Activated CD8-positive, alpha-beta memory T cell treated with anti-CD3 and anti-CD28 coated beads, Interleukin-2, amount 50 U/mL, for 4 hours (primary cell): ENCODE measurements at regions not wholly inside any gene's neighbourhood (a gene's known extent, or its start where the extent isn't known, plus 50 kb on each side); places are given as distances from the start of the nearest gene placed in this dataset.

ENCODE experiments used
- DNase-seq: peaks from one replicate; pipeline ENCODE4 v3.0.0-alpha.2; 2020

DNA sequence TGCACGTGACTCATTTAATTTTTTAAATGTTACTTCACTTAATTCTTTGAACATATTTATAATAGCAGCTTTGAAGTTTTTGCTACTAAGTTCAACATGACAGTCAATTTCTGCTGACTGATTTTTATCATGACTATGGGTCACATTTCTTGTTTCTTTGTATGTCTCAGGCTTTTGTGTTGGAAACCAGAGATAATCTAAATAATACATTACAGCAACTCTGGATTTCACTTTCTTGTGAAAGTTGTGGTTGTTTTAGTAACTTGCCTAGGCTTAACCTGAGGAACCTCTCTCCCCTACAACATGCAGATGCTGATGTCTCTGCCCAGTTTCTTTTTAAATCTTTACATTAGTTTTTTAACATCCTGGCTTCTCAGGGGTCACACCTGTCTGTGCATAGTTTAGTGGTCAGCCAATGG is 180.8 kb downstream of the CCDC71L start:
- DNase-seq = no peak

DNA sequence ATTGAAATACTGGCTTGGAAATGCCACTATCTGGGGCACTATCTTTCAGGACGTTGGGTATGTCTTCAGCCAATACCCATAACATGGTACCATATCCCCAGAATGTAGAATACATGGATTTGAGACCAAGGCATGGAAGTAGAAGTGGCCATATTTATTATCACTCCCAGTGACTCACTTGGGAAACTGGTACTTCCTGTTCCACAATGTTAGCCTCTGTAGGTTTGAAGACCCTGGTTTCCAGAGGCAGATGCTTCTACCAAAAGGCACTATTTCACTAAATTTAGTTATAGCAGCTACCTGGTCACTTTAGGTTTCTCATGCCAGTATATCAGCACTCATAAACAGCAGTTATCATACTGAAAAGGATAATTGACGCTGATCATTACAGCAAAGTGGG is 184.2 kb downstream of the CCDC71L start:
- no peak for DNase-seq

DNA sequence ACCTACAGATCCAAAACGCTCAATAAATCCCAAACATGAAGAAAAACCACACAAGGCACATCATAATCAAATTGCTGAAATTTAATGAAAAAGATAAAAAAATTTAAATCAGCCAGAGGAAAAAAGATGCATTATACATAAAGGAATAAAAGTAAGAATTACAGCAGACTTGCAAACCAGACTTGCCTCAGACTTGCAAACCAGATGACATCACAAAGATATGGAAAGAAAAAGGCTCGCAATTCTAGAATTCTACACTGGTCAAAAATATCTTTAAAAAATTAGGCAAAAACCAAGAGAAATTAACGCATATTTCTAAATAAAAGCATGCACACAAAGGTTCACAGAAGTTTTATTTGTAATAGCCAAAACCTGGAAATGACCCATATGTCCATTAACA is 188.0 kb upstream of the NAMPT start:
- DNase-seq = no peak

DNA sequence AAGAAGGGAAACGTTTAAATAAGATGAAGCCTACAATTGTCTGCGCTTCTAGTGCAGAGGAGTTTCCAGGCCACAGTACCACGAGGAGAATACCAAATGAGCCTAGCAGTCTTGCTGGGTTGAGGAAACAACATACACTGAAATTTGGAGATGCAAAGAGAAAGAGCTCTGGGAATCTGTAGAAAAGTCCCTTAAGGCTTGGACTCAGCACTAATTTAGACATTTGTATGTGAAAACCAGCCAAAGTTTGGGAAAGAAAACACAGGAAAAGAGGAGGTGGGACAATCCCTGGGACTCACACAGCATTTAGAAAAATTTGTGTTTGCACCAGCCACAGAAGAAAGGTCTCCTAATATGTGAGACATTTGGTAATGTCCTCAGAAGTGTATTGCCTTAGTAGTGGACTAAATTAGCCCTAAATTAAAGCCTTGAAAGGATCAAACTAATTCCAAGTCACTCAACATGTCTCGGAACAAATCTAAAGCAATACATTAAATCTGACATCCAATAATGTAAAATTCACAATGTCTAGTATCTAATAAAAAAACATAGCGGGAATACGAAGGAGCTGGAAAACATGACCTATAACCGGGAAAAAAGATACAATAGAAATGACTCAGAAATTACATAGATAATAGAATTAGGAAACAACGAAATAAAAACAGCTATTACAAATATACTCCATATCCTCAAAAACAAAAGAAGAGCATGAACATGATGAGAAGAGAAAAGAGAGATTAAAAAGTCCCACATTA is 187.1 kb upstream of the NAMPT start:
- DNase-seq = no peak

DNA sequence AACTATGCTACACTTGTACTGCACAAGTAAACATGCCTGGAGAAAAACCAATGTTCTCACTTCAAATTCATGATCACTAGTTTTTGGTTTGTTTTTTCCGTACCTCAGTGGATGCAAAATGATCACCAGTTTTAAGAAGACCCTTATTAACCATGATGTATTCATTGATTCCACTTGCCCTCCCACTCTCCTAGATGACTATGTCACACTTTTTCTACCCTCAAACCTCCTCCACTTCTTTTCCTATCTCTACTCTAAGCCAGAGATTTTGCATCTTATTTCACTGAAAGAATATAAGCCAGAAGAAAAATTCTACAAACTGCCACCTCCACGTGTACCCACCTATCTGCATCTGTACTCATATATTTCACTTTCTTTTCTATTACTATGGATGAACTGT is 186.2 kb upstream of the NAMPT start:
- no peak for DNase-seq

DNA sequence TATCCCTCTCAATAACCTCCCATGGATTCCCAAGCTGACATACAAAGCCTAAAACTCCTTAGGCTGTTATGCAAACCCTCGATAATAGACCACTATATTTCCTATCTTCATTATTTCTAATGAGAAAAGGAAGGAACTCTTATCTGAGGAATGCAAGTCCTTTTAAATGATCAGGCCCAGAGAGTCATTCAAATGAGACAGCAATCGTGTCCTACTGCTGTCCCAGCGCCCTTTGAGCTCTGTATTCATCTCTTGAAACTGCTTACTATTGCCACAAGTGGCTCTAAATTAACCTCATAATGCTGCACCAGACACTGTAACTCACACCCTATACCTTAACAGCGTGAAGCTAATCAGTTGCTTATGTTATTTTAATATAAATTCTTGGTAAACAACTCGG is 182.1 kb upstream of the NAMPT start:
- DNase-seq = no peak

DNA sequence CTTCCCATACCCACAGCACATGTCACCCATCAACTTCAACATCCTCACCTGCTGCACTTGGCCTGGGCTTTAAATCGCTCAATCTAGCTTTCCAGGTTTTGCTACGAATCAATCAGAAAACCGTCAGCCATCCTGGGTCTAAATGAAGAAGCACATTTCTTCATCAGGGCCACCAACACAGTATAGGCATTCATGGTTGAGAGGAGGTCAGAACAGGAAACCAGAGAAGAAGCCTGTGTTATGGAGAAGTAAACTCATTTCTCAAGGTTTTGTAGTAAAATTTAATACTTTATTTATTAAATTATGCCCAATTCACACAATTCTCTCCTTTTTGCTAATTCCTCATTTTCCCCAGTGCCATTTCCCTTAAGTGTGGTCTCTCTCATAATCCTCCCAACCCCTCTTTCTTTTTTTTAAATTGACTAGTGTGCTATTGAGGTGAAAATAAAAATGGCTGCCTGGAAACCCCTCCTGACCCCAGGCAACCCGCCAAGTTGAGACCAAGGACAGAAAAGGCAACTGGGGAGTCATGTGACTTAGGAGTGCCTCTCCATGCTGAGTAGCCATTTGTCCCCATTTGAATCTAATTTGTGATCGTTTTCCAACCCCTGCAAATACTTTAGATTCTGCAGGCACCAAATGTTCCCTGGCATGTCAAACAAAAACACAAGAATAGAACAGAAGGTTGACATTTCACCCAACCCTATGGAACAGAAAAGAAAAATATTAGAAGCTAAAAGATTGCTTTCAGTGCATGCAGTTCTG is 181.1 kb upstream of the NAMPT start:
- no peak for DNase-seq

DNA sequence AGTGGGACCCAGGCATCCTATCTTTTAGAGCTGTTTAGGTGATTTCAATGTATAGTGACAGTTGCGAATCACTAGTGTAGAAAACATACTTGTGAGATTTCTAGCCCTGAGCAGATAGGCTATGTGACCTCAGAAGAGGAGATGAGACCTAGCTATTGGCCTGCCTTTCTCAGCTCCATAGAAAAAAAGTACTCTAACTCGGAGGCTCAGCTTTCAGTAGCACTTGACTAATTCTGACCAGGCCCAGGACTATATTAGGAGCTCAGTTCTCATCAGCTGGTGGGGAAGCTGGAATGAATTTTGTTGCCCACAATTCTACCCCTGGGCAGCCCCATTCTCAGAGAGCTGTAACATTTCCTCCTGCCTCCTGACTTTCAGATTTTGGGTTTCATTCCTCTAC is 179.9 kb upstream of the NAMPT start:
- no peak for DNase-seq

DNA sequence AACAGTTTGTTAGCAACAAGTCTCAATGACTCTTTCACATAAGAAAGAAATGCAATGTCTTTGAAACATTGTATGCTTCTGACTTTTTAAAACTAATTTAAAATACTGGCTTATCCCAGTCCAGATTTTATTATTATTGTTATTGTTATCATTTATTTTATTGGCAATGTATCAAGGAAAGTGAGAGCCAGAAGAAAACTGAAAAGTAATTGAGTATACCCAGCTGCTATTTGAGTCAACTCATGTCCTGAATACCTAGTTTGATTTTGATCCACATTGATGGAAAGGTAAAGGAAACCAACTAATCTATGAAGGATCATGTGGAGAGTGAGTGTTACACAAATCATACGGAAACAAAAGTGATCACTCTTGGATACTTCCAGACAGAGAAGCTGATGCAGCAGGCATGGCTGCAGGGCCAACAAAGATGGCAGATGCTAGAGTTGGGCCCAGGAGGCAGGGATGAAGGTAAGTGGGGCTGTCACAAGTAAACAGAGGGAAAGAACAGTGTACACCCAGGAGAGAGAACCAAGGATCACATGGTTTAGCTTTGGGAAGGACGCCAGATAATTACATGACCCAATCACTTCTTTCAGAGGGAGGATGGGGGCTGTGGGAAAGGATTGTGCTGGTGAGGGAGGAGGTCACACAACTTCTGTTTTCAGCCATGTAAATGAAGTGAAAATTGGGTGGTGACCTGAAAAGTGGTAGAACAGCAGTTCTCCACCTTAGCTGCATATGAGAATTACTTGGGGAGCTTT is 179.2 kb upstream of the NAMPT start:
- no peak for DNase-seq

DNA sequence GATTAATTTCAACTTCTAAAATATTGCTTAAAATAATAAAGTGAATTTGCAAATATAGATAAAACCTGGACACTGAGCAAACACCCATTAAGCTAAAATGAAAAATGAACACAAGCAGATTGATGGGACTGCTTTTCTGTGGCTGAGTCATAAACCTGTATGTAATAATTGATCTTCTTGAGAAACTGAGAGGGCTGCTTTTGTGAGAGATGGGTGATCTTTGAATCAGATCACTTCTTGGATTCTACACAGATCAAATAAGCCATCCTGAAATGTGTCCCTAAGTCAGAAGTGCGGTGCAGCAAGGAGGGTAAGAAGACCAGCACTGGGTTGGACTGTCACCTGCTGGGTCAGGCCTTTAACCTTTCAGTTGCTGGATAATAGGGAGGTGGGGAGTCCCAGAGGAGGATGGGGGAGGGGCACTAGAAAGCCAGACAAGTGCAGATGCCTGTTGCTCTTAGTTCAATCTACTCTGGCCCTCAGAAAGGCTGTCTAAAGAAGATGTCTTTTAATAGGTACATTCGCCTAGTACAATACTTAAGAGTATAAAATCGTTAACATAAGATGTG is 178.2 kb upstream of the NAMPT start:
- DNase-seq = no peak

DNA sequence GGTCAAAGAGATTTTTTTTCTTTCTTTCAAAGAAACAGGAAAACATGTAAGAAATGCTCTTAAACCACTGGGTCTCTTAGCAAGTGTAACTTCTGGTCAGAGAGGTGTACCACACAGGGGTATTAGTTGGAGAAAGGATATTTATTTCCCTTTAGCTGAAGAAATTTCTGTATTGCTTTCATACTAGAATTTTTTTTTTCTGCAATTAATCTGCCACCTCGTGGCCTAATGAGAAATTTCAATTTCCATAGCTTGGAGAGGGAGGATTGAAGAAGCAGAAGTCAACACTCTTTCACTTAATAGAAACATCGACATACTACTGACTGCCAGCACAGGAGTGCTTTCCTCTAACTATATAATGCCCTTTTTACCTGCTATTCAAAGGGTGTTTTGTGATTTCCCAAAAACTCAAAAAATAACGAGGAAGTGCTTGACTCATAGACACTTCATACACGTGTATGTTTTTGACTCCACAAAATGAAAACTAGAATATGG is 177.6 kb upstream of the NAMPT start:
- no peak for DNase-seq

DNA sequence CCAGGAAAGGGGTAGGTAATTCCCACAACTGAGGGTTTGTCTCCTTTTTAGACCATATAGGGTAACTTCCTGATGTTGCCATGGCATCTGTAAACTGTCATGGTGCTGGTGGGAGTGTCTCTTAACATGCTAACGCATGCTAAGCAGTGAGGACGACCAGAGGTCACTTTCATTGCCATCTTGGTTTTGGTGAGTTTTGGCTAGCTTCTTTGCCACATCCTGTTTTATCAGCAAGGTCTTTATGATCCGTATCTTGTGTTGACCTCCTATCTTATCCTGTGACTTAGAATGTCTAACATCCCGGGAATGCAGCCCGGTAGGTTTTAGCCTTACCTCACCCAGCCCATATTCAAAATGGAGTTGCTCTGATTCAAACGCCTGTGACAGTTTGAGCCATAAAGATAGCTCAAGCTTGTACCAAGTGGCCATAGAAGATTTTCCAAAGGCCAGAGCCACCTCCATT is 176.0 kb upstream of the NAMPT start:
- no peak for DNase-seq

DNA sequence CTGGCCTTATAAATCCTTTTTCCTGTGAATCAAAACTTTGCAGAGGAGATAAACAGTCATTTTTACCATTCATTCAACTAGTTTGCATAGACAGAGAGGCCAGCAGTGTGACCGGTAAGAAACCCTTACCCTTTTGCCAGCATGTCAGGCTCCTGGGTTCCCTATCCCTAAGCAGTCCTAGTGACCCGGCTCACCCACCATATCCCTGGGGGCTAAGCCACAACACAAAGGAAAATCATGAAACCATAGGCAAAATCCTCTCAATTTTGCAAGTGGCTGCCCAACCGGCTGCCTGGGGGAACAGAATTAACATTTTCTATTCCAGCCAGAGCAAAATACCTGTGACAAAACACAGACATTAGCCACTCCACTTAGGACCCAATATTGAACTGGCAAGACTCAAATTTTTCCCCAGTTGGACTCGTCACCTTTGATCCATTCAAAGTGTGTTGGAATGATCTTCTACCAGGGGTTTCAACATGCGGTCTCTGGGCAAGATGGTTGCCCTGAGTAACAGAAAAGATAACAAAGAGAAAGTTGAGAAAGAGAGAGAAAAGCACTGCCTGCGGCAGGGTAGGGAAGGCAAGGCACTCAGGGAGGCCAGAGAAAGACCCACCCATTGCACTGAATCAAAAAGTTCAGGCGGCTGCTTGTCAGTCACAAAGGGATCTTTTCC is 174.8 kb upstream of the NAMPT start:
- DNase-seq = no peak

DNA sequence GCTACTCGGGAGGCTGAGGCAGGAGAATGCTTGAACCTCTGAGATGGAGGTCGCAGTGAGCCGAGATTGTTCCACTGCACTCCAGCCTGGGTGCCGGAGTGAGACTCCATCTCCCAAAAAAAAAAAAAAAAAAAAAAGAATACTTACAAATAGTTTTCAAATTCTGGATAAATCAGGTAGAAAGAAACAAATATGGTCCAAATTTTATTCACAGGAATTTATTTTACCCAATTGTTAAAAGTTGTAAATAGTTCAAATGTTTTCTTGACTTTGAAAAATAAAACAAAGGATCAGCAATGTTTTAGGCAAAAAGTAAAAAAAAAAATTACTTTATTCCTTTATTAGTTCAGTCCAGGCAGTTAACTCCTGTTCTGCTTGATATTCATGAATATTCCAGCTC is 172.9 kb upstream of the NAMPT start:
- DNase-seq = no peak

DNA sequence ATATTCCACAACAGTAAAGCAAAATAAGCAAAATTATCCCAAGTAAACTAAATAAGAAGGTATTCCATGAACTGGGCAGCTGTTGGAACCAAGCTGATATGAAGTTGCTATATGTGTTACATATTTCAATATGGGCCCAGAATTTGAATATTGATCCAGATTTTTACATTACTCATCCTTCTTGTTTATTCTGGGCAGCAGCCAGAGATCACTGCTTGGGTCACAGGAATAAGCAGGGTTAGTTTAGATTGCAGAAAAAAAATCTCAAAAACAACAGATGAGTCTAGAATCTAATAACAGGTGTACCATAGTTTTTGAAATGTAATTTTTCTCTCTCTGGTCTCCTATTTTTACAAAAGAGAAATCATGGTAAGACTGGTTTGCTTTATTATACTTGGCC is 171.5 kb upstream of the NAMPT start:
- no peak for DNase-seq

DNA sequence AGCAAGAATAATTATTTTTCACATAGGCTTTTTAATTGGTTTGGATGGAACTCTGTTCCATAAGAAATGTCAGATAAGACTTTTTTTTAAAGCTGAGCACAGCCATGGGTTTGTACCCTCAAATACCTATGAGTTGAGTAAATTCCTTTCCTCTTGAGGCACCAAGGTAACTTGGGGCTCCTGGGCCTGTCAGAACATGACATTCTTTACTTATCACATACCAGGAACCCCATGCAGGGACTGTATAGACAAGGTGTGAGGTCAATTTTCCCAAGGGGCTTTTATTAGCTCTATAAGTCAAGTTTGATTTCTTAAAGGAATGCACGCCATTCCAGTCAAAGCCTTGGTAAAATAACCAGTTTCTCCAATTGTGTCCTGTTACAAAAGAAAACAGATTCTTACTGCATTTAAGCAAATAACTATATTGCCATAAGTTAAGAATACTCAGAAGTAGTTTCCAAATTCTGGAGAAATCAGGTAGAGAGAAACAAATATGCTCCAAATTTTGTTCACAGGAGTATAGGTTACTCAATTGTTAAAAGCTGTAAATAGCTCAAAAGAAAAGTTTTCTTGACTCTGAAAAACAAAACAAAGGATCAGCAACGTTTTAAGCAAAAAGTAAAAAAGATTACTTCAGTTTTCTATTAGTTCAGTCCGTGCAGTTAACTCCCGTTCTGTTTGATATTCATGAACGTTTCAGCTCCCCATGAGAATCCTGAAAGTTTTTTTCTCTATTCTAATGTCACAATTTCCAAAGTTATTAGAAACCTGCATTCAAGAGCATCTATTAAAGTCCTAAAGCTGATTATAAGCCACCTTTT is 167.5 kb upstream of the NAMPT start:
- DNase-seq = no peak

DNA sequence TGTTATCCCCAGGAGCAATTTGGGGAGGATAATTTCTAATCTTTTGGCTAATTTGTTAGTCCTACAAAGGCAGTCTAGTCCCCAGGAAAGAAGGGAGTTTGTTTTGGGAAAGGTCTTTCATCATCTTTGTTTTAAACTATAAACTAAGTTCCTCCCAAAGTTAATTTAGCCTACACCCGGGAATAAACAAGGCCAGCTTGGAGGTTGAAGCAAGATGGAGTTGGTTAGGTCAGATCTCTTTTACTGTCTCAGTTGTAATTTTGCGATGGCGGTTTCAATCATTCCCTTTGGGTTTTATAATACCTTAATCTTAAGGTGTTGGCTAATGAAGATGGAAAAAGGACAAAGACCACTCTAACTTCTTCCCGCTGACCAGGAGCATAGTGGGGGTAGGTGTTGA is 166.4 kb upstream of the NAMPT start:
- no peak for DNase-seq

DNA sequence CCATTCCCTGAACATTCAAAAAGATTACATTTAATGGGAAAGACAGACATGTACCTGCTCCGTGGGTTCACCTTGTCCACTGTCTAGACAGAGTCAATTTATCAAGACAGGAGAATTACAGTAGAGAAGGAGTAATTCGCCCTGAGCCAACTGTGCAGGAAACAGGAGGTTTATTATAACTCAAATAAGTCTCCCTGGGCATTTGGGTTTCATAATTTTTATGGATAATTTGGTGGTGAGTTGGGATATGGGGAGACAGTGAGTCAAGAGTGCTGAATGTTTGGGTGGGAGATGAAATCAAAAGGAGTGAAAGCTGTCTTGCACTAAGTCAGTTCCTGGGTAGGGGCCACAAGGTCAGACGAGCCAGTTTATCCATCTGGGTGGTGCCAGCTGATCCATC is 165.9 kb upstream of the NAMPT start:
- DNase-seq = no peak

DNA sequence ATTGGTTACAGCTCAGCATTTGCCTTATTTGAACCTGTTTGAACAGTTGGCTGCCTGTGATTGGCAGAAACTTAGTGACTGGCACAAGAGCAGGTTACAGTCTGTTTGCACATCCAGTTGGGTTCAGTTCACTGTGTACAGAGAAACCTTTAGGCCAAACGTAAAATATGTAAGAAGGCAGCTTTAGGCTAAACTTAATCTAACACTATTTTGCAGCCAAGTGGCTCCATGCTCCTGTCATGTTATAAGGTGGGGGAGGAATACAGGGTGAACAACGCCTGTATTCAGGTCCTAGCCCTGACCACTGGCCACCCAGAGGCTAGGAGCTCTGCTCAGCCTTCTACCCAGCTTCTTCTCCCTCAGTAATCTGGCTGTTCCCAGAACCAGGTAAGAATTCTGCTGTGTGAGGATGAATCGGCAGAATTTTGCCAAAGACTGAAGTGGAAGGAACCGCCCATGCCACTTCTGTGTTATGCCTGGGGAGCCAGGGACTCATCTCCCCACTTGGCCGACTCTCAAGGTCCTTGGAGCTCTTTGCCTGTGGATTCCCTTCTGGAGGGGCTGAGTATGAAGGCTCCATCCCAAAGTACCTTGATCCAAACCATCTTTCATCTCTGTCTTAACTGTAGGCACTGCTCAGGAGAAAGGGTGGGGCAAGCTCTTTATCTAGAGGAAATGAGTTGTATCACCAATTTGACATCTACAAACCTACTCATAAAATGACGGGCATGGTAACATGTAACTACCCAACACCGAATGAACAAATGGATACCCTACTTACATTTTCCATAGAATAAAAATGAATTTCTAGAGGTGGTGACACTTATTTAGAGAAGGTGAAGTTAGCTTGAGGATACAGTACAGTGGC is 164.4 kb upstream of the NAMPT start:
- DNase-seq = no peak

DNA sequence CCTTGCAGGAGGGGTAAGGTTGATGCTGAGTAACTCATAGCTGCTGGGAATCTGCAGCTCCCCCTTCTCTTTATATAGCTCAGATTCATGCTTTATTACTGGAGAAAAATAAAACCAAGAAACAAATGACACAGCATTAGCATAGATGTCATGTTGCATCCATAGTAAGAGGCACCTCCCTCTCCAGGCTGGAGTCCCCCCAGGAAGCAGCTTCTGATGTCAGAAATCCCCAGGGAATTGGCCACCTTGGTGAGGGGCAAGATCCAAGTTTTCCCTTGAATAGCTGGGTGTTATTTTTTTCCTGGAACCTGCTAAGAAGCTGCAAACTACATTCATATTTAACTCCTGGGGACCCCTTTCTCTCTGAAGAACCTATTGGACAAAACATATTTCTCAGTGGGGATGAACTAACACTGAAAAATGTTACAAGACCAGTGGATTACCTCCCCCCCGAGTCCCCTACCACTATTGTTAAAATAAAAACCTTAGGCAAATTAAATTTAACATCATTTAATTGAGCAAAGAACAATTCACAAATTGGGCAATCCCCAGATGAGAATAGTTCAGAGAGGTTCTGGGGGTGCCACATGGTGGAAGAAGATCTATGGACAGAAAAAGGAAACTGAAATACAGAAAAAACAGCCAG is 163.7 kb upstream of the NAMPT start:
- DNase-seq = no peak
